ENCODE measurements at regions not wholly inside any gene's neighbourhood (a gene's known extent, or its start where the extent isn't known, plus 50 kb on each side); places are given as distances from the start of the nearest gene placed in this dataset.

- Mint-ChIP-seq H3K4me1 (ENCODE audit: low read depth) (no peaks in the 10 kb centered on the region), H3K4me3 (no peak overlapping the region), H3K27ac (no peak overlapping the region), H3K27me3 (ENCODE audit: low read depth) (no peaks in the 10 kb centered on the region), H3K9me3 (ENCODE audit: insufficient read depth) (peaks cover under 1% of the 10 kb centered on the region), H3K36me3 (ENCODE audit: low read depth) (no peaks in the 10 kb centered on the region)
- POLR2A ChIA-PET: no interaction called here
- CTCF ChIA-PET: no interaction called here
- DNase-seq: no peak
- ATAC-seq: no peak
These were observed 72.2 kb upstream of the KLF3 start for GRCh38 chr4:38591617-38592337.

- Mint-ChIP-seq H3K9me3 (ENCODE audit: insufficient read depth) (no peaks in the 10 kb centered on the region), H3K36me3 (ENCODE audit: low read depth) (no peaks in the 10 kb centered on the region), H3K4me3 (no peak overlapping the region), H3K27me3 (ENCODE audit: low read depth) (no peaks in the 10 kb centered on the region), H3K4me1 (ENCODE audit: low read depth) (no peaks in the 10 kb centered on the region), H3K27ac (no peak overlapping the region)
- ChIA-PET POLR2A (no interaction called here), CTCF (interaction anchor here (1.1 kb wide), 1 partner anchor 279 kb away, joined by 6 read pairs; no protein-coding TSS in a partner anchor)
- DNase-seq (no peak), ATAC-seq (no peak)
These were observed 65.5 kb upstream of the KLF3 start for GRCh38 chr4:38598489-38598888.

GRCh38 chr4:38600575-38600974 lies 63.4 kb upstream of the KLF3 start:
- Mint-ChIP-seq H3K27me3 (ENCODE audit: low read depth) (peaks cover 2% of the 10 kb centered on the region), H3K4me1 (ENCODE audit: low read depth) (peaks cover 18% of the 10 kb centered on the region), H3K4me3 (no peak overlapping the region), H3K27ac (no peak overlapping the region), H3K36me3 (ENCODE audit: low read depth) (no peaks in the 10 kb centered on the region), H3K9me3 (ENCODE audit: insufficient read depth) (no peaks in the 10 kb centered on the region)
- POLR2A ChIA-PET: no interaction called here
- DNase-seq: no peak
- CTCF ChIA-PET: interaction anchor here (0.5 to 1.2 kb wide), 2 partner anchors 146 to 280 kb away, joined by 4 read pairs; no protein-coding TSS in a partner anchor
- no peak for ATAC-seq

- Mint-ChIP-seq H3K4me1 (ENCODE audit: low read depth) (peaks cover 21% of the 10 kb centered on the region), H3K36me3 (ENCODE audit: low read depth) (no peaks in the 10 kb centered on the region), H3K9me3 (ENCODE audit: insufficient read depth) (no peaks in the 10 kb centered on the region), H3K4me3 (no peak overlapping the region), H3K27me3 (ENCODE audit: low read depth) (peaks cover 4% of the 10 kb centered on the region), H3K27ac (no peak overlapping the region)
- POLR2A ChIA-PET: no interaction called here
- ATAC-seq (no peak), DNase-seq (no peak)
- CTCF ChIA-PET: interaction anchor here (0.5 kb wide), 1 partner anchor 147 kb away, joined by 4 read pairs; no protein-coding TSS in a partner anchor
These were observed 62.6 kb upstream of the KLF3 start for GRCh38 chr4:38601244-38601915.

GRCh38 chr4:38601916-38602291 lies 62.1 kb upstream of the KLF3 start:
- ChIA-PET POLR2A (no interaction called here), CTCF (no interaction called here)
- DNase-seq (no peak), ATAC-seq (no peak)
- H3K9me3 Mint-ChIP-seq (ENCODE audit: insufficient read depth): no peaks in the 10 kb centered on the region
- H3K27ac Mint-ChIP-seq: no peak overlapping the region
- H3K4me1 Mint-ChIP-seq (ENCODE audit: low read depth): peaks cover 21% of the 10 kb centered on the region
- no peaks in the 10 kb centered on the region for H3K36me3 Mint-ChIP-seq (ENCODE audit: low read depth)
- peaks cover 4% of the 10 kb centered on the region for H3K27me3 Mint-ChIP-seq (ENCODE audit: low read depth)
- H3K4me3 Mint-ChIP-seq: no peak overlapping the region

- Mint-ChIP-seq H3K4me3 (no peak overlapping the region), H3K9me3 (ENCODE audit: insufficient read depth) (no peaks in the 10 kb centered on the region), H3K27ac (no peak overlapping the region), H3K36me3 (ENCODE audit: low read depth) (no peaks in the 10 kb centered on the region), H3K27me3 (ENCODE audit: low read depth) (peaks cover 4% of the 10 kb centered on the region), H3K4me1 (ENCODE audit: low read depth) (peaks cover 21% of the 10 kb centered on the region)
- CTCF ChIA-PET: interaction anchor here (1.1 kb wide), 1 partner anchor 284 kb away, joined by 4 read pairs; no protein-coding TSS in a partner anchor
- ATAC-seq (no peak), DNase-seq (no peak)
- POLR2A ChIA-PET: no interaction called here
These were observed 60.3 kb upstream of the KLF3 start for GRCh38 chr4:38603652-38604051.

- DNase-seq (no peak), ATAC-seq (no peak)
- H3K4me1 Mint-ChIP-seq (ENCODE audit: low read depth): peaks cover 26% of the 10 kb centered on the region
- CTCF ChIA-PET: interaction anchor here (1.4 kb wide), 1 partner anchor 425 kb away, joined by 4 read pairs; no protein-coding TSS in a partner anchor
- no peak overlapping the region for H3K4me3 Mint-ChIP-seq
- POLR2A ChIA-PET: no interaction called here
- H3K27me3 Mint-ChIP-seq (ENCODE audit: low read depth): peaks cover 4% of the 10 kb centered on the region
- no peaks in the 10 kb centered on the region for H3K36me3 Mint-ChIP-seq (ENCODE audit: low read depth)
- peak overlapping the region; percentile 13 for H3K27ac Mint-ChIP-seq
- H3K9me3 Mint-ChIP-seq (ENCODE audit: insufficient read depth): no peaks in the 10 kb centered on the region
These were observed 58.7 kb upstream of the KLF3 start for GRCh38 chr4:38605181-38605752.

GRCh38 chr4:38605753-38606586 lies 58.0 kb upstream of the KLF3 start:
- Mint-ChIP-seq H3K4me1 (ENCODE audit: low read depth) (peaks cover 26% of the 10 kb centered on the region), H3K27ac (peak overlapping the region; percentile 27), H3K4me3 (no peak overlapping the region), H3K9me3 (ENCODE audit: insufficient read depth) (no peaks in the 10 kb centered on the region), H3K27me3 (ENCODE audit: low read depth) (peaks cover 4% of the 10 kb centered on the region), H3K36me3 (ENCODE audit: low read depth) (no peaks in the 10 kb centered on the region)
- DNase-seq (no peak), ATAC-seq (no peak)
- ChIA-PET POLR2A (no interaction called here), CTCF (interaction anchor here (1.4 kb wide), 1 partner anchor 426 kb away, joined by 4 read pairs; no protein-coding TSS in a partner anchor)

- H3K27ac Mint-ChIP-seq: no peak overlapping the region
- peaks cover 4% of the 10 kb centered on the region for H3K27me3 Mint-ChIP-seq (ENCODE audit: low read depth)
- POLR2A ChIA-PET: no interaction called here
- H3K4me1 Mint-ChIP-seq (ENCODE audit: low read depth): peaks cover 26% of the 10 kb centered on the region
- DNase-seq: no peak
- H3K4me3 Mint-ChIP-seq: no peak overlapping the region
- H3K9me3 Mint-ChIP-seq (ENCODE audit: insufficient read depth): no peaks in the 10 kb centered on the region
- no peaks in the 10 kb centered on the region for H3K36me3 Mint-ChIP-seq (ENCODE audit: low read depth)
- ATAC-seq: no peak
- CTCF ChIA-PET: no interaction called here
These were observed 57.5 kb upstream of the KLF3 start for GRCh38 chr4:38606587-38606905.

- no peak overlapping the region for H3K4me3 Mint-ChIP-seq
- no peaks in the 10 kb centered on the region for H3K36me3 Mint-ChIP-seq (ENCODE audit: low read depth)
- H3K4me1 Mint-ChIP-seq (ENCODE audit: low read depth): peaks cover 26% of the 10 kb centered on the region
- DNase-seq (no peak), ATAC-seq (no peak)
- no peaks in the 10 kb centered on the region for H3K9me3 Mint-ChIP-seq (ENCODE audit: insufficient read depth)
- H3K27me3 Mint-ChIP-seq (ENCODE audit: low read depth): peaks cover 4% of the 10 kb centered on the region
- ChIA-PET CTCF (no interaction called here), POLR2A (no interaction called here)
- no peak overlapping the region for H3K27ac Mint-ChIP-seq
These were observed 54.4 kb upstream of the KLF3 start for GRCh38 chr4:38609614-38610013.

GRCh38 chr4:38610521-38610920 lies 53.5 kb upstream of the KLF3 start:
- no peak for ATAC-seq
- H3K9me3 Mint-ChIP-seq (ENCODE audit: insufficient read depth): no peaks in the 10 kb centered on the region
- POLR2A ChIA-PET: no interaction called here

GRCh38 chr4:38610966-38611431 lies 53.0 kb upstream of the KLF3 start:
- Mint-ChIP-seq H3K27ac (no peak overlapping the region), H3K4me3 (no peak overlapping the region), H3K9me3 (ENCODE audit: insufficient read depth) (no peaks in the 10 kb centered on the region), H3K4me1 (ENCODE audit: low read depth) (peaks cover 19% of the 10 kb centered on the region), H3K27me3 (ENCODE audit: low read depth) (no peaks in the 10 kb centered on the region), H3K36me3 (ENCODE audit: low read depth) (no peaks in the 10 kb centered on the region)
- ATAC-seq (no peak), DNase-seq (no peak)
- ChIA-PET CTCF (no interaction called here), POLR2A (no interaction called here)

More at GRCh38 chr4:38610521-38610920, 53.5 kb upstream of the KLF3 start:
- Mint-ChIP-seq H3K36me3 (ENCODE audit: low read depth) (no peaks in the 10 kb centered on the region), H3K27me3 (ENCODE audit: low read depth) (peaks cover 2% of the 10 kb centered on the region), H3K4me3 (no peak overlapping the region), H3K4me1 (ENCODE audit: low read depth) (peaks cover 21% of the 10 kb centered on the region), H3K27ac (no peak overlapping the region)
- no peak for DNase-seq
- CTCF ChIA-PET: no interaction called here

All from activated CD8-positive, alpha-beta T cell treated with anti-CD3 and anti-CD28 coated beads, Interleukin-2, amount 10 ng/mL, durations not matched to agents 7 days and 5 days (primary cell).